Rectal smooth muscle tissue (tissue), 1 donor: ENCODE measurements at regions not wholly inside any gene's neighbourhood (a gene's known extent, or its start where the extent isn't known, plus 50 kb on each side); places are given as distances from the start of the nearest gene placed in this dataset.

Source experiments
- H3K27ac ChIP-seq: one replicate; pipeline ENCODE4 v1.7.0; 2013; ENCODE audit warnings: low read depth, low read length, inconsistent platforms
- H3K27me3 ChIP-seq: one replicate; pipeline ENCODE4 v1.7.0; 2013; ENCODE audit warnings: low read length; ENCODE audit not compliant: control insufficient read depth, insufficient read depth
- H3K36me3 ChIP-seq: one replicate; pipeline ENCODE4 v1.7.0; 2013; ENCODE audit warnings: low read length; ENCODE audit not compliant: control insufficient read depth, insufficient read depth
- H3K4me1 ChIP-seq: one replicate; pipeline ENCODE4 v1.7.0; 2013; ENCODE audit warnings: low read length; ENCODE audit not compliant: control insufficient read depth, insufficient read depth
- H3K4me3 ChIP-seq: one replicate; pipeline ENCODE4 v1.7.0; 2013; ENCODE audit warnings: low read length
- H3K9ac ChIP-seq: one replicate; pipeline ENCODE4 v1.7.0; 2013; ENCODE audit warnings: low read length

DNA sequence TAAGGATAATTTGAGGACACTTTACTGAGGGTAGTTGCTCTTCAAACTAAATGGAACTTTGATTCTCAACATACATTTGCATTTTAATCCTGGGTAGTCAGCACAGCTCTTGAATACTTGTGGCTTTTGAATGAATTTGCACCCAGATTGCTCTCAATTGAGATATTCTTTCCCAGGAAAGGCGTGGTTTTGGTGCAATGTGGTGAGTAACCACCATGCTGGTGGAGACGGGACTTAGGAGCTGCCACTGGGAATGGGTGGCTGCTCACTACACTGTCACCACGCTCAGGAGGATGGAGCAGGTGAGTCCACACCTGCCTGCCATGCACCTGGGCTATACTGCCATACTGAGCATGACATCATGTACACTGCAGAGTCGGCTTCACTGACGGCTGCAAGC, 99.2 kb downstream of the IRX1 start:
- no peaks in the 10 kb centered on the region for H3K36me3 ChIP-seq
- H3K27ac ChIP-seq: no peak overlapping the region
- no peak overlapping the region for H3K4me3 ChIP-seq
- no peaks in the 10 kb centered on the region for H3K27me3 ChIP-seq
- no peak overlapping the region for H3K9ac ChIP-seq
- H3K4me1 ChIP-seq: no peaks in the 10 kb centered on the region

DNA sequence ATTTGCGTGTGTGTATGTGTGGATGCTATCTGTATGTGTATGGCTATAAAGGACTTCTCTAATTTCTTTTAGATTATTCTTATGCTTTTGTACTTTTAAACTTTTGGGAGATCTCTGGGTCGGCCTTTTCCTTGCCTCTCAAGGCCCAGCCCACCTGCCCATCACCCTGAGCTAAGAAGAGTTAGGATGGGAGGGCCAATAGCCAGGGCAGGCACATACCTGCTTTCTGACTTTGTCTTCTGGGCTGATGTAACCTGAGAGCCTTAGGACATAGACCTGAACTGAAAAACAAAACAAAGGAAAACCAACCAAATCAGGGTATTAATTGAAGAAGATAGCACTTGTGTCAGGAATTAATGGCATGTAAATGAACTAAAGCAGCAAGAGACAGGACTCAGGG, 100.2 kb downstream of the IRX1 start:
- no peaks in the 10 kb centered on the region for H3K36me3 ChIP-seq
- H3K4me1 ChIP-seq: no peaks in the 10 kb centered on the region
- no peak overlapping the region for H3K27ac ChIP-seq
- no peaks in the 10 kb centered on the region for H3K27me3 ChIP-seq
- H3K9ac ChIP-seq: no peak overlapping the region
- H3K4me3 ChIP-seq: no peak overlapping the region

DNA sequence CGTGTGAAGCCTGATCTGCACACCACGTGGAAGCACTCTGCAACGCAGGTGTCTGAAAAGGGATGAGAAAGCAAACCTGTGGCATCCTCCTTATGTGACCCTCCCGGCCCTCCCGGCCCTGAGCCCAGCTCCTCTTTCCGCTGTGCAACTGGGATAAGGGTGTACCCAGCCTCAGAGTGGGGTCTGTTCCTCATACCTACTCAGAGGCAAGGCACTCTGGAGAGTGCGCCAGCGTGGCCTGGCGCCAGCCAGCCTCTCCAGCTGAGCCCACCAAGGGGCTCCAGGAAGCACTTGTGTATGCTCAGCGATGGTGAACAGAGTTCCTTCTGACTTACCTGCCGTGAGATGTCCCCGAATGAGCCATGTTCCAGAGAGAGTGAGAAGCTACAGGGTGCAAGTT, 102.8 kb downstream of the IRX1 start:
- no peak overlapping the region for H3K9ac ChIP-seq
- H3K4me1 ChIP-seq: no peaks in the 10 kb centered on the region
- no peaks in the 10 kb centered on the region for H3K27me3 ChIP-seq
- H3K4me3 ChIP-seq: no peak overlapping the region
- no peaks in the 10 kb centered on the region for H3K36me3 ChIP-seq
- no peak overlapping the region for H3K27ac ChIP-seq

DNA sequence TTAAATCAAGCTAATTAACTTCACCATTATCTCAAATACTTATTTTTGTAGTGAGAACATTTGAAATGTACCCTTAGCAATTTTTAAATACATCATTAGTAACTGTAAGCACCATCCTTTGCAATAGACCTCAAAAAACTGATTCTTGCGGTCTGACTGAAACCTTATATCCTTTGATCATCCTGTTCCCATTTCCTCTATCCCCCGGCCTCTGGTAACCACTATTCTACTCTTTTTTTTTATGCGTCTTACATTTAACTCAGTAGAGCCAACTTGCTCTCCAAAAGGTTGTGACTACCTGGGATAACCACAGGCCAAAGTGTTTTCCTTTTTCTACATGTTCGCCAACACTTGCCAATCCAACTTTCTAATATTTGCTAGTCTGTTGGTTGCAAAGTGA, 106.1 kb downstream of the IRX1 start:
- no peaks in the 10 kb centered on the region for H3K4me1 ChIP-seq
- H3K27ac ChIP-seq: no peak overlapping the region
- H3K36me3 ChIP-seq: no peaks in the 10 kb centered on the region
- H3K27me3 ChIP-seq: no peaks in the 10 kb centered on the region
- H3K4me3 ChIP-seq: no peak overlapping the region
- H3K9ac ChIP-seq: no peak overlapping the region

DNA sequence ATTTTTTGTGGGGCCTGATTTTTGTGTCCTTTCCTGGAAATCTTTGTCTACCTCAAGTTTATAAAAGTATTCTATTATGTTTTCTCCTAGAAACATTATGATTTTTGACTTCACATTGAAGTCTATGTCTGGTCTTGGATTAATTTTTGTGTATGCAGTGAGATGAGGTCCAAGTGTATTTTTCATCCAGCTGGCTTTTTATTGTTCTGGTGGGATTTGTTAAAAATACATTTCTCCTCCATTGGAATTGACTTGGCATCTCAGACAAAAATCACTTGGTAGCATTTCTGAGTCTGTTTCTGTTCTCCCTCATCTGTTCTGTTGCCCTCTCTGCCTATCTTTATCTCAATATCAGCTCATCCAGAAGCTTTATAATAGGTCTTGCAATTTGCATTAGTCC, 109.0 kb downstream of the IRX1 start:
- Histone ChIP-seq H3K4me3 (no peak overlapping the region), H3K9ac (no peak overlapping the region), H3K27me3 (no peaks in the 10 kb centered on the region), H3K27ac (no peak overlapping the region), H3K36me3 (no peaks in the 10 kb centered on the region), H3K4me1 (no peaks in the 10 kb centered on the region)

DNA sequence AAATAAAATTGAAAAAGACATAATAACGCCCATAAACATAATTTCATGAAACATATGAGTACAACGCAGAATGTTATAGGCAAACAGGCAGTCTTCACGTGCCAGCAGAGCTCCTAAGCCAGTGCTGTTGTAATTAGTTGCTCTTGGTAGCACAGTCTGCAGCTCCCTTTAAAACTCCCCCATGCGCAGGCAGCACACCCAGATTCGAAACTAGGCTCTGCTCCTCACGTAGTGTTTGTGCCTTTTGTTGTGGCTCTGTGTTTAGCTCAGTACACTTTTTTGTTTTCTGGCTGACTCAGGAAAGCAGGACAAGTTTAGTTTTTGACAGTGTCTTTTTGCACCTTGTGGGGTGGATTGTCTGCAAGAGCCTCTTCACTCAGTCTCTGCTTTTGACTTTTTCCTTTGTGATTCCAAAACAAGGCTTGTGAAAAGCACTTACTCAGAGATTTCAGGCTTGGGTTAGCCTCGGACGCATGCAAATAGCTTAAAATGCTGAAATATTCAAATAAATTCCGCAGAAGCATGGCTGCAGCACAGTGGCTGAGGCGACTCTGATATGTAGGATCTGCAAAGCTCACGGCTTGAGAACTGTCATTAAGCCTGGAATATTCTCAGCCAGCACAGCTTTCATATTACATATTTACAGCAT, 113.6 kb downstream of the IRX1 start:
- no peaks in the 10 kb centered on the region for H3K36me3 ChIP-seq
- H3K27ac ChIP-seq: no peak overlapping the region
- no peaks in the 10 kb centered on the region for H3K4me1 ChIP-seq

DNA sequence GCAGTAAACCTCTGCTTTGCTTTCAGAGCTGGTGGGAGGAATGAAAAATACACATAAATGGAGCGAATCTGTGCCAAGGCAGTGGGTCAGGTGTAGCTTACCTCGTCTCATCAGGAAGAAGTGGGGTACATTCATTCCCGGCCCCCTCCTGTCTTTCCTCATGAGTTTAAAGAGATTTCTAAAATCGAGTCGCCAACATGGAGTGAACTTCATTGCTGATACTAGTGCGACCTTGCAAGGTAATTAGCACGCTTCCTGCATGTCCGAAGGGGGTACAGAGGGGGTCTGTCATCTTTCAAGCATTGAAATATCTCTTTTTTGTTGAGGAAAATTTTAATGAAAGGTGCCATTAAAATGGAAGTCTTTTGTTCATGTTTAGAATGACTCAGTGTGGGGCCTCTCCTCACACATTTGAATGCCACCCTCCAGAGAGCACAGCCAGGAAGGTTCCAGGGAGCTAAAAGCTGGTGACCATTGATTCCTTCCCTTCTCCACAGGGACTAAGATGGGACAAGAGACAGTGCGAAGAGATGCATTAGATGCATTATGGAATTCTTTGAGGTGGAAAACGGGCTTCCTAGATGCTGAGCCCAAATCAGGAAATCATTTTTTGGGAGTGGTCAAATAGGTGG, 114.2 kb downstream of the IRX1 start:
- Histone ChIP-seq H3K27ac (no peak overlapping the region), H3K4me3 (no peak overlapping the region), H3K9ac (no peak overlapping the region), H3K4me1 (no peaks in the 10 kb centered on the region), H3K27me3 (no peaks in the 10 kb centered on the region), H3K36me3 (no peaks in the 10 kb centered on the region)

More for the DNA sequence above, 113.6 kb downstream of the IRX1 start:
- H3K9ac ChIP-seq: no peak overlapping the region
- H3K4me3 ChIP-seq: no peak overlapping the region
- H3K27me3 ChIP-seq: no peaks in the 10 kb centered on the region

DNA sequence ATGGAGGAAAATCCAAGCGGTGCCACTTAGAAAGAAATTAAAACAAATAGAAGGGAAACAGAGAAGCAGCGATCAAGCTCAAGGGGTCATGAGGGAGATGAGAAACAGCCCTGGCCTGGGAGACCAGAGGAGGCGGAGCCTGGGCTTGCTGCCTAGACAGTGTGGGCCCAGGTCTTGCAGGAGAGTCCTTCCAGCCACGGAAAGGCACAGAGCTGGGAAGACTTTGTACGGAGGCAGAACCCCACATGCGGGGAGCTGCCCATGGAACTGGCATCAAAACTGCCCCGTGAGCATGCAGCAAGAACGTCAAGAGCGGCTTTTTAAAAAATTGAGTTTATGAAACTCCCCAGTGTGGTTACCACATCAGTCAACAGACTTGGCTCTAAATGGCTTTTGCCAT, 119.4 kb downstream of the IRX1 start:
- Histone ChIP-seq H3K27ac (no peak overlapping the region), H3K27me3 (no peaks in the 10 kb centered on the region), H3K4me3 (no peak overlapping the region), H3K9ac (no peak overlapping the region), H3K4me1 (no peaks in the 10 kb centered on the region), H3K36me3 (no peaks in the 10 kb centered on the region)

DNA sequence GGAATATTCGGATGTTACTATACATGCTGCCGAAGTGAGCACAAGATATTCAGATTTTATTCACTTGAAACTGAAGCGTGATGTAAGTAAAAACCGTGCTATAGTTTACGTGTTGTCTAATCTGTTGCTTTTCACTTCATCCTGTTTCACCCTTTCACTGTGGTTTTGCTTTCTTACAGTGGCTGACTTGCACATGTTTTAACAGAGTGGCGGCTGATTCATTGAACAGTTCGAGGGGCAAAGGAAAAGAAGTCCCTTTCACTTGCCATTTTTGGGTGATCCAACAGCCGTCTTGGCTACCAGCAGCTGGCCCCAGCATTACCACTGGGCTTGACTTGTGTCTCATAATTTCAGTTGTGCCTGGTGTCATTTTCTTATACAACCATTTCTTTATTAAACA, 134.0 kb downstream of the IRX1 start:
- Histone ChIP-seq H3K4me1 (no peaks in the 10 kb centered on the region), H3K4me3 (no peak overlapping the region), H3K27ac (no peak overlapping the region), H3K36me3 (no peaks in the 10 kb centered on the region), H3K27me3 (no peaks in the 10 kb centered on the region), H3K9ac (no peak overlapping the region)

DNA sequence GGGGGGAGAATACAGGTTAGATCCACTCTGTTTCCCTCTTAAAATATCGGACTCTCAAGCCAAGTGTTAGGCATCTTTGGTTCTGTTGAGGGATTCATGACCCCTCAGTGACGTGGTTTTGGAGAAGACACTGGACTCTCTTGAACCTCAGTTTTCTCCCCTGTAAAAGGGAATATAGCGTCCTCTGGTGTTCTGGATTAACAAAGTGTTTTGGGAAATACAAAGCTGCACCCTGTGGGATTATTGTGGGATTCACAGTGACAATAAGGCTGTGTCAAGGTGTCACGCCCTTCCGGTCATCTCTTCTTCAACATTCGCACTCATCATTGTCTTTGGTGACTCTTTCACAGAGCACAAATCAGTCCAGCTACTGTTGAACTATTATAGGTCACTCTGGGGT, 139.0 kb downstream of the IRX1 start:
- Histone ChIP-seq H3K4me1 (no peaks in the 10 kb centered on the region), H3K4me3 (no peak overlapping the region), H3K27me3 (no peaks in the 10 kb centered on the region), H3K27ac (no peak overlapping the region), H3K36me3 (no peaks in the 10 kb centered on the region), H3K9ac (no peak overlapping the region)

DNA sequence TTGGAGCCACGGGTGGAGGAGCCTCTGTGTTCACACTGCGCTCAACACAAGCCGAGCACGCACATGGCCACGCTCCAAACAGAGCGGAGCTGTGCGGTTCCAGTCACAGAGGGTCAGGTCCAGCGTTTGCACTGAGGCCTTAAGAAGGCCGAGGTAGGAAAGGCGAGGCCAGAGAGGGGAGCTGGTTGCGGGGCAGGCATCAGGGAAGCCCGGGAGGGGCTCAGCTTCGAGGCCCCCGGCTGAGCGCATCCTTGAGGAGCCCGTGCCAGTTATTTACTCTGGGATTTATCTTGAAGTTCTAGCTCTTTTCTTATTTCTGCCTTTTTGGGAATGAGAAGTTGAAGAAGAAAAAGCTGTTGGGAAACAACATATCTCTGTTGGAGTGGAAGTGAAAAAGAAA, 140.8 kb downstream of the IRX1 start:
- Histone ChIP-seq H3K27ac (no peak overlapping the region), H3K4me1 (no peaks in the 10 kb centered on the region), H3K27me3 (no peaks in the 10 kb centered on the region), H3K4me3 (no peak overlapping the region), H3K36me3 (no peaks in the 10 kb centered on the region), H3K9ac (no peak overlapping the region)

DNA sequence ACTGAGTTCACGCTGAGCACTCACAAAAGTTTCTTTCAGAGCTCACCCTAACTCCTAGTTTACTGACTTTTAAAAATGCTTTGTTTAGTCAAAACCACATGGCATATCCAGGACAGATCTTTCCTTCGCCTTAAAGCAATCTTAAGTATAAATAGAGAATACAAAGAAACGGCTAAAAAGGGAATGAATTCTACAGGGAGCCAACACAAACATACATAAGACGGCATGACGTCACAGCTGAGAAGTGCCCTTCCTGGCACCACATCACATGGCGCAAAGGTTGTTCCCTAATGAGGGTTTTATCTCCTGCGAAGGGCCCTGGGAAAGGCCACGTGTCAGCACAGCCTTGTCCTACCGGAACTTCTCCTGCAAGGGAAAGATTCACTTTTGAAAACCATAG, 141.3 kb downstream of the IRX1 start:
- Histone ChIP-seq H3K27me3 (no peaks in the 10 kb centered on the region), H3K4me1 (no peaks in the 10 kb centered on the region), H3K4me3 (no peak overlapping the region), H3K27ac (no peak overlapping the region), H3K9ac (no peak overlapping the region), H3K36me3 (no peaks in the 10 kb centered on the region)

DNA sequence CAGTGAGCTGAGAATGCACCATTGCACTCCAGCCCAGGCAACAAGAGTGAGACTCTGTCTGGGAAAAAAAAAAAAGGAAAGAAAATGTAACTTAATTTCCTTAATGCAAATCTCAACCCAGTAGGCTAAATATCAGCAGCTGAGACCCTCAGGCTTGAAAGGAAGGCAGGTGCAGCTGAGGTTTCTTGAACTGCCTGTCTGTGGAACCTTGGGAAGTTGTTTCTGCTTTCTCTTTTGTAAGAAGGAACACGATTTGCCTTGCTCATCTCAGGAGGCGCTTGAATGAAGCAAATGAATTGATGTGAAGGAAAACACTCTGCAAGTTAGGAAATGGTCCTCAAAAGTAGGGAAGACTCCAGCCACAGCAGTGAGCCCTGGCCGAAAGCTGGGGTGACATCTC, 143.3 kb downstream of the IRX1 start:
- Histone ChIP-seq H3K27ac (no peak overlapping the region), H3K36me3 (no peaks in the 10 kb centered on the region), H3K4me1 (no peaks in the 10 kb centered on the region), H3K9ac (no peak overlapping the region), H3K27me3 (no peaks in the 10 kb centered on the region), H3K4me3 (no peak overlapping the region)
